OCI-LY1 (cell line): ENCODE measurements at regions not wholly inside any gene's neighbourhood (a gene's known extent, or its start where the extent isn't known, plus 50 kb on each side); places are given as distances from the start of the nearest gene placed in this dataset.

Experiments used
- EZH2 ChIP-seq: fragments of 200-600 bp; sonication (generic), shearing (Covaris generic); IDR thresholded peaks from 2 replicates; pipeline ENCODE4 v1.8.0; 2017; ENCODE audit warnings: borderline replicate concordance, mixed run types, mild to moderate bottlenecking, antibody characterized with exemption, low read length, moderate library complexity, mixed read lengths
- TF ChIP-seq, protein P1 (sequence below): fragments of 200-600 bp; sonication (generic), shearing (Covaris generic); IDR thresholded peaks from 2 replicates; pipeline ENCODE4 v1.5.1; 2017; ENCODE audit warnings: mild to moderate bottlenecking, antibody characterized with exemption, low read length, moderate library complexity, mixed read lengths

DNA sequence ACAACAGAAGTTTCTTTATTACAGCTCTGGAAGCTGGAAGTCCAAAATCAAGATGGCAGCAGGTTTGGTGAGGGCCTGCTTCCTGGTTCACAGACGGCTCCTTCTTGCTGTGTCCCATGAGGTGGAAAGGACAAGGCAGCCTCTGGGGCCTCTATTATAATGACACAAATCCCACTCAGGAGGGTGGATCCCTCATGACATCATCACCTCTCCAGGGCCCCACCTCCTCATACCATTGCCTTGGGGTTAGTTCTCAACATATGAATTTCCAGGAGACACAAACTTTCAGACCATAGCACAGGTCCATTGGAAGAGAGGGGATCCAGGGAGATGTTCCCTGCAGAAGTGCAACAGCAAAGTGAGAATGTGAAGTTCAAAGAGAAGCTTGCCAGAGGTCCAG lies 202.8 kb downstream of the TFCP2L1 start:
- TF ChIP-seq, protein P1, sequence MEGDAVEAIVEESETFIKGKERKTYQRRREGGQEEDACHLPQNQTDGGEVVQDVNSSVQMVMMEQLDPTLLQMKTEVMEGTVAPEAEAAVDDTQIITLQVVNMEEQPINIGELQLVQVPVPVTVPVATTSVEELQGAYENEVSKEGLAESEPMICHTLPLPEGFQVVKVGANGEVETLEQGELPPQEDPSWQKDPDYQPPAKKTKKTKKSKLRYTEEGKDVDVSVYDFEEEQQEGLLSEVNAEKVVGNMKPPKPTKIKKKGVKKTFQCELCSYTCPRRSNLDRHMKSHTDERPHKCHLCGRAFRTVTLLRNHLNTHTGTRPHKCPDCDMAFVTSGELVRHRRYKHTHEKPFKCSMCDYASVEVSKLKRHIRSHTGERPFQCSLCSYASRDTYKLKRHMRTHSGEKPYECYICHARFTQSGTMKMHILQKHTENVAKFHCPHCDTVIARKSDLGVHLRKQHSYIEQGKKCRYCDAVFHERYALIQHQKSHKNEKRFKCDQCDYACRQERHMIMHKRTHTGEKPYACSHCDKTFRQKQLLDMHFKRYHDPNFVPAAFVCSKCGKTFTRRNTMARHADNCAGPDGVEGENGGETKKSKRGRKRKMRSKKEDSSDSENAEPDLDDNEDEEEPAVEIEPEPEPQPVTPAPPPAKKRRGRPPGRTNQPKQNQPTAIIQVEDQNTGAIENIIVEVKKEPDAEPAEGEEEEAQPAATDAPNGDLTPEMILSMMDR: no peak
- TF ChIP-seq EZH2: no peak
